ENCODE measurements at regions not wholly inside any gene's neighbourhood (a gene's known extent, or its start where the extent isn't known, plus 50 kb on each side); places are given as distances from the start of the nearest gene placed in this dataset.
"Not testable (repeated sequence)": the region's sequence is repeated elsewhere in the genome, so short reads cannot be mapped to it uniquely, and the experiment has no call there.

GRCh38 chr5:98308960-98309359, 464.5 kb upstream of the RGMB start:
- no peak overlapping the region for H3K27ac ChIP-seq
- TF ChIP-seq CTCF (conservative IDR thresholded peaks at IDR 0.05) (no peak), ZFX (IDR thresholded peaks at IDR 0.05) (no peak)

- no peak overlapping the region for H3K27ac ChIP-seq
- TF ChIP-seq CTCF (conservative IDR thresholded peaks at IDR 0.05) (no peak), ZFX (IDR thresholded peaks at IDR 0.05) (no peak)
Observed at GRCh38 chr5:98309785-98310598, 463.5 kb upstream of the RGMB start.

- TF ChIP-seq CTCF (conservative IDR thresholded peaks at IDR 0.05) (no peak), ZFX (IDR thresholded peaks at IDR 0.05) (no peak)
- H3K27ac ChIP-seq: no peak overlapping the region
Observed at GRCh38 chr5:98314292-98314691, 459.2 kb upstream of the RGMB start.

- H3K27ac ChIP-seq: no peak overlapping the region
- no peak for TF ChIP-seq ZFX (IDR thresholded peaks at IDR 0.05)
- TF ChIP-seq CTCF (conservative IDR thresholded peaks at IDR 0.05): no peak
Observed at GRCh38 chr5:98318386-98318785, 455.1 kb upstream of the RGMB start.

- H3K27ac ChIP-seq: no peak overlapping the region
- TF ChIP-seq ZFX (IDR thresholded peaks at IDR 0.05) (no peak), CTCF (conservative IDR thresholded peaks at IDR 0.05) (no peak)
Observed at GRCh38 chr5:98319299-98320011, 454.0 kb upstream of the RGMB start.

GRCh38 chr5:98320343-98320742, 453.1 kb upstream of the RGMB start:
- H3K27ac ChIP-seq: no peak overlapping the region
- TF ChIP-seq CTCF (conservative IDR thresholded peaks at IDR 0.05) (no peak), ZFX (IDR thresholded peaks at IDR 0.05) (no peak)

GRCh38 chr5:98321361-98321760, 452.1 kb upstream of the RGMB start:
- TF ChIP-seq ZFX (IDR thresholded peaks at IDR 0.05) (no peak), CTCF (conservative IDR thresholded peaks at IDR 0.05) (no peak)
- H3K27ac ChIP-seq: no peak overlapping the region

- not testable (repeated sequence) for H3K27ac ChIP-seq
Observed at GRCh38 chr5:98325187-98325586, 448.3 kb upstream of the RGMB start.

All from C4-2B (cell line).